A549 (cell line): ENCODE measurements at regions not wholly inside any gene's neighbourhood (a gene's known extent, or its start where the extent isn't known, plus 50 kb on each side); places are given as distances from the start of the nearest gene placed in this dataset.

ENCODE experiments used
- ATAC-seq, 2 experiments: fragments of 200-7000 bp in 1 of 2; fragments of >200 bp in 1 of 2; cut with Nextera tagmentation in 1 of 2; cut with Tn5 transposase in 1 of 2; 3 replicates each; pipeline versions ENCODE4 v1.8.0 to v1.9.1; 2018 to 2020; ENCODE audit warnings: mild to moderate bottlenecking in 1 of 2, moderate library complexity in 1 of 2
- CTCF ChIA-PET: fragments of 300-600 bp; sonication (Branson Sonifier 250); formaldehyde crosslinking; extraction: SDS; loops from one replicate; lab custom pipeline; 2021; ENCODE audit warnings: antibody characterized with exemption, inconsistent platforms; lab: Yijun Ruan, JAX
- POLR2A ChIA-PET: fragments of 350-600 bp; formaldehyde crosslinking; extraction: SDS; loops from one replicate; lab custom pipeline; 2021; ENCODE audit warnings: antibody characterized with exemption, inconsistent platforms; lab: Yijun Ruan, JAX
- DNase-seq, 2 experiments: peaks; one replicate each; pipeline versions ENCODE4 v3.0.0 to v3.0.0-alpha.2; 2011 to 2016; ENCODE audit warnings: low read depth in 1 of 2, low spot score in 1 of 2
- FAIRE-seq: peaks from 2 replicates; lab custom pipeline; 2011; peaks lifted over from hg19 to GRCh38; lab: Jason Lieb, UNC
- H3K27ac ChIP-seq, 2 experiments: fragments of >200 bp; sonication (Bioruptor Twin); formaldehyde crosslinking; 3 replicates each; pipeline ENCODE4 v1.5.1; 2016 to 2017
- H3K4me1 ChIP-seq: fragments of >200 bp; sonication (Bioruptor Twin); formaldehyde crosslinking; 3 replicates; pipeline ENCODE4 v1.6.1; 2016
- H3K4me2 ChIP-seq: fragments of >200 bp; sonication (Bioruptor Twin); formaldehyde crosslinking; 3 replicates; pipeline ENCODE4 v1.6.1; 2016
- H3K4me3 ChIP-seq: fragments of >200 bp; sonication (Bioruptor Twin); formaldehyde crosslinking; 3 replicates; pipeline ENCODE4 v1.5.1; 2016
- H3K9me3 ChIP-seq: fragments of >200 bp; sonication (Bioruptor Twin); formaldehyde crosslinking; 3 replicates; pipeline ENCODE4 v1.6.1; 2016
- CBX8 ChIP-seq: fragments of 200-600 bp; sonication (generic); IDR thresholded peaks from 2 replicates; pipeline ENCODE4 v1.6.1; 2016
- EHF ChIP-seq: fragments of 250-450 bp; sonication (Bioruptor Pico); IDR thresholded peaks from 2 replicates; pipeline ENCODE4 v1.5.0; 2020; ENCODE audit warnings: mild to moderate bottlenecking
- EHMT2 ChIP-seq: fragments of 200-600 bp; sonication (generic); IDR thresholded peaks from 2 replicates; pipeline ENCODE4 v1.6.1; 2016; ENCODE audit warnings: antibody characterized with exemption, low read depth, mild to moderate bottlenecking, moderate library complexity
- FOSL2 ChIP-seq, 2 experiments: fragments of 450-650 bp in 1 of 2; fragments of >200 bp in 1 of 2; sonication (Bioruptor Twin) in 1 of 2; formaldehyde crosslinking; IDR thresholded peaks; 2 replicates each; pipeline versions ENCODE4 v1.5.0 to v1.6.1; 2016 to 2020; ENCODE audit warnings: mild to moderate bottlenecking in 1 of 2, moderate library complexity in 1 of 2
- FOXS1 ChIP-seq: fragments of 250-450 bp; sonication (Bioruptor Pico); IDR thresholded peaks from 2 replicates; pipeline ENCODE4 v1.5.0; 2020; ENCODE audit warnings: mild to moderate bottlenecking, moderate library complexity
- HEYL ChIP-seq: fragments of 250-450 bp; sonication (Bioruptor Pico); IDR thresholded peaks from 2 replicates; pipeline ENCODE4 v1.8.0; 2021; ENCODE audit warnings: mild to moderate bottlenecking, moderate library complexity
- HOXA7 ChIP-seq: fragments of 250-450 bp; sonication (Bioruptor Pico); IDR thresholded peaks from 2 replicates; pipeline ENCODE4 v1.5.0; 2020; ENCODE audit warnings: mild to moderate bottlenecking, moderate library complexity
- MAFK ChIP-seq: fragments of 450-650 bp; IDR thresholded peaks from 2 replicates; pipeline ENCODE4 v1.6.1; 2014; ENCODE audit not compliant: partially characterized antibody
- POLR2A ChIP-seq: IDR thresholded peaks from 2 replicates; pipeline ENCODE4 v1.6.1; 2012; ENCODE audit warnings: mild to moderate bottlenecking, low read length
- RFX5 ChIP-seq: fragments of 450-650 bp; IDR thresholded peaks from 2 replicates; pipeline ENCODE4 v1.7.1; 2014; ENCODE audit warnings: antibody characterized with exemption, mild to moderate bottlenecking, moderate library complexity
- RNF2 ChIP-seq: fragments of 200-600 bp; sonication (generic); IDR thresholded peaks from 2 replicates; pipeline ENCODE4 v1.6.1; 2016; ENCODE audit warnings: low read depth, mild to moderate bottlenecking, antibody characterized with exemption, moderate library complexity, borderline replicate concordance
- ZC3H11A ChIP-seq: fragments of 450-650 bp; IDR thresholded peaks from 2 replicates; pipeline ENCODE4 v1.6.1; 2014; ENCODE audit warnings: antibody characterized with exemption, mild to moderate bottlenecking
- ZFP36 ChIP-seq: fragments of 450-650 bp; IDR thresholded peaks from 2 replicates; pipeline ENCODE4 v1.6.1; 2014; ENCODE audit warnings: borderline replicate concordance; ENCODE audit not compliant: partially characterized antibody
- WGBS: methylation state at CpG from one replicate; pipeline ENCODE4 v1.1.6; 2017; ENCODE audit errors: missing lambda C conversion rate; 5-methylcytosine and 5-hydroxymethylcytosine counted together
- TF ChIP-seq, protein P1 (sequence below): fragments of 250-450 bp; sonication (Bioruptor Pico); IDR thresholded peaks from 2 replicates; pipeline ENCODE4 v1.5.0; 2020; ENCODE audit warnings: low read depth, mild to moderate bottlenecking, moderate library complexity
- TF ChIP-seq, protein P2 (sequence below): fragments of 250-450 bp; sonication (Bioruptor Pico); IDR thresholded peaks from 2 replicates; pipeline ENCODE4 v1.5.0; 2021; ENCODE audit warnings: mild to moderate bottlenecking, moderate library complexity, borderline replicate concordance
- TF ChIP-seq, protein P3 (sequence below): fragments of 200-600 bp; sonication (generic); IDR thresholded peaks from 2 replicates; pipeline ENCODE4 v1.6.1; 2016; ENCODE audit warnings: antibody characterized with exemption, mild to moderate bottlenecking, moderate library complexity
- TF ChIP-seq, protein P4 (sequence below): fragments of >200 bp; sonication (Bioruptor Twin); formaldehyde crosslinking; IDR thresholded peaks from 3 replicates; pipeline ENCODE4 v1.5.1; 2016

DNA sequence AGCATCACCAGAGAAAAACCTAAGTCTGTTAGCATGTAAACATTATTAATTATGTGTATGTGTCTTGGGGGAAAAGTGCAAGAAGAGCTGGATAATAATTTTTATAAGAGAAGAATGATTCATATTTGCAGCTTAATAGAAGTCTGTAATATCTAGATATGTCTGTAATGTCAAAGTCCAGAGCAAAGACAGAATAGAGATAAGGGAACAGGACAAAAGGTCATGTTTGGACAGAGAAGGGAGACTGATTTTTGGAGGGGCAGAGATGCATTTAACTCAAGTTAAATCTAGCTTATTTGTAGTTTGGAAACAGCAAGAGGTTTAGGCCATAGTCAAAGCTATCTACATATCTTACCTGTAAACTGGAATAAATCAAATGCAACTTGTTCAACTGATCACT, 61.2 kb downstream of the MAGED1 start:
- CTCF ChIA-PET, result no interaction called here
- no peak overlapping the region for H3K4me2 ChIP-seq
- no peaks in the 10 kb centered on the region for H3K4me1 ChIP-seq
- no peak overlapping the region for H3K4me3 ChIP-seq
- no peak for FAIRE-seq
- ATAC-seq, result no peak
- no peak for DNase-seq
- 0 out of 3 replicates have a peak, but pooled peaks cover 2% of the 10 kb centered on the region for H3K9me3 ChIP-seq
- TF ChIP-seq HOXA7 (CRISPR knock-in tag) (no peak), CBX8 (no peak), RNF2 (no peak), HEYL (CRISPR knock-in tag) (no peak), RFX5 (no peak), ZFP36 (no peak), FOSL2 (IDR thresholded peaks at IDR 0.05) (no peak), FOSL2 (CRISPR knock-in tag; IDR thresholded peaks at IDR 0.05) (no peak), MAFK (no peak), EHF (CRISPR knock-in tag) (no peak), ZC3H11A (no peak)
- TF ChIP-seq, protein P1, sequence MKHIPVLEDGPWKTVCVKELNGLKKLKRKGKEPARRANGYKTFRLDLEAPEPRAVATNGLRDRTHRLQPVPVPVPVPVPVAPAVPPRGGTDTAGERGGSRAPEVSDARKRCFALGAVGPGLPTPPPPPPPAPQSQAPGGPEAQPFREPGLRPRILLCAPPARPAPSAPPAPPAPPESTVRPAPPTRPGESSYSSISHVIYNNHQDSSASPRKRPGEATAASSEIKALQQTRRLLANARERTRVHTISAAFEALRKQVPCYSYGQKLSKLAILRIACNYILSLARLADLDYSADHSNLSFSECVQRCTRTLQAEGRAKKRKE (CRISPR knock-in tag), result no peak
- TF ChIP-seq, protein P2, sequence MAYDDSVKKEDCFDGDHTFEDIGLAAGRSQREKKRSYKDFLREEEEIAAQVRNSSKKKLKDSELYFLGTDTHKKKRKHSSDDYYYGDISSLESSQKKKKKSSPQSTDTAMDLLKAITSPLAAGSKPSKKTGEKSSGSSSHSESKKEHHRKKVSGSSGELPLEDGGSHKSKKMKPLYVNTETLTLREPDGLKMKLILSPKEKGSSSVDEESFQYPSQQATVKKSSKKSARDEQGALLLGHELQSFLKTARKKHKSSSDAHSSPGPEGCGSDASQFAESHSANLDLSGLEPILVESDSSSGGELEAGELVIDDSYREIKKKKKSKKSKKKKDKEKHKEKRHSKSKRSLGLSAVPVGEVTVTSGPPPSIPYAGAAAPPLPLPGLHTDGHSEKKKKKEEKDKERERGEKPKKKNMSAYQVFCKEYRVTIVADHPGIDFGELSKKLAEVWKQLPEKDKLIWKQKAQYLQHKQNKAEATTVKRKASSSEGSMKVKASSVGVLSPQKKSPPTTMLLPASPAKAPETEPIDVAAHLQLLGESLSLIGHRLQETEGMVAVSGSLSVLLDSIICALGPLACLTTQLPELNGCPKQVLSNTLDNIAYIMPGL, result no peak
- TF ChIP-seq, protein P3, sequence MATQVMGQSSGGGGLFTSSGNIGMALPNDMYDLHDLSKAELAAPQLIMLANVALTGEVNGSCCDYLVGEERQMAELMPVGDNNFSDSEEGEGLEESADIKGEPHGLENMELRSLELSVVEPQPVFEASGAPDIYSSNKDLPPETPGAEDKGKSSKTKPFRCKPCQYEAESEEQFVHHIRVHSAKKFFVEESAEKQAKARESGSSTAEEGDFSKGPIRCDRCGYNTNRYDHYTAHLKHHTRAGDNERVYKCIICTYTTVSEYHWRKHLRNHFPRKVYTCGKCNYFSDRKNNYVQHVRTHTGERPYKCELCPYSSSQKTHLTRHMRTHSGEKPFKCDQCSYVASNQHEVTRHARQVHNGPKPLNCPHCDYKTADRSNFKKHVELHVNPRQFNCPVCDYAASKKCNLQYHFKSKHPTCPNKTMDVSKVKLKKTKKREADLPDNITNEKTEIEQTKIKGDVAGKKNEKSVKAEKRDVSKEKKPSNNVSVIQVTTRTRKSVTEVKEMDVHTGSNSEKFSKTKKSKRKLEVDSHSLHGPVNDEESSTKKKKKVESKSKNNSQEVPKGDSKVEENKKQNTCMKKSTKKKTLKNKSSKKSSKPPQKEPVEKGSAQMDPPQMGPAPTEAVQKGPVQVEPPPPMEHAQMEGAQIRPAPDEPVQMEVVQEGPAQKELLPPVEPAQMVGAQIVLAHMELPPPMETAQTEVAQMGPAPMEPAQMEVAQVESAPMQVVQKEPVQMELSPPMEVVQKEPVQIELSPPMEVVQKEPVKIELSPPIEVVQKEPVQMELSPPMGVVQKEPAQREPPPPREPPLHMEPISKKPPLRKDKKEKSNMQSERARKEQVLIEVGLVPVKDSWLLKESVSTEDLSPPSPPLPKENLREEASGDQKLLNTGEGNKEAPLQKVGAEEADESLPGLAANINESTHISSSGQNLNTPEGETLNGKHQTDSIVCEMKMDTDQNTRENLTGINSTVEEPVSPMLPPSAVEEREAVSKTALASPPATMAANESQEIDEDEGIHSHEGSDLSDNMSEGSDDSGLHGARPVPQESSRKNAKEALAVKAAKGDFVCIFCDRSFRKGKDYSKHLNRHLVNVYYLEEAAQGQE, result no peak
- TF ChIP-seq, protein P4, sequence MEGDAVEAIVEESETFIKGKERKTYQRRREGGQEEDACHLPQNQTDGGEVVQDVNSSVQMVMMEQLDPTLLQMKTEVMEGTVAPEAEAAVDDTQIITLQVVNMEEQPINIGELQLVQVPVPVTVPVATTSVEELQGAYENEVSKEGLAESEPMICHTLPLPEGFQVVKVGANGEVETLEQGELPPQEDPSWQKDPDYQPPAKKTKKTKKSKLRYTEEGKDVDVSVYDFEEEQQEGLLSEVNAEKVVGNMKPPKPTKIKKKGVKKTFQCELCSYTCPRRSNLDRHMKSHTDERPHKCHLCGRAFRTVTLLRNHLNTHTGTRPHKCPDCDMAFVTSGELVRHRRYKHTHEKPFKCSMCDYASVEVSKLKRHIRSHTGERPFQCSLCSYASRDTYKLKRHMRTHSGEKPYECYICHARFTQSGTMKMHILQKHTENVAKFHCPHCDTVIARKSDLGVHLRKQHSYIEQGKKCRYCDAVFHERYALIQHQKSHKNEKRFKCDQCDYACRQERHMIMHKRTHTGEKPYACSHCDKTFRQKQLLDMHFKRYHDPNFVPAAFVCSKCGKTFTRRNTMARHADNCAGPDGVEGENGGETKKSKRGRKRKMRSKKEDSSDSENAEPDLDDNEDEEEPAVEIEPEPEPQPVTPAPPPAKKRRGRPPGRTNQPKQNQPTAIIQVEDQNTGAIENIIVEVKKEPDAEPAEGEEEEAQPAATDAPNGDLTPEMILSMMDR, result no peak
- TF ChIP-seq, all 56 proteins: peak for 0
- H3K27ac ChIP-seq, result no peak overlapping the region
- POLR2A ChIA-PET, result no interaction called here

DNA sequence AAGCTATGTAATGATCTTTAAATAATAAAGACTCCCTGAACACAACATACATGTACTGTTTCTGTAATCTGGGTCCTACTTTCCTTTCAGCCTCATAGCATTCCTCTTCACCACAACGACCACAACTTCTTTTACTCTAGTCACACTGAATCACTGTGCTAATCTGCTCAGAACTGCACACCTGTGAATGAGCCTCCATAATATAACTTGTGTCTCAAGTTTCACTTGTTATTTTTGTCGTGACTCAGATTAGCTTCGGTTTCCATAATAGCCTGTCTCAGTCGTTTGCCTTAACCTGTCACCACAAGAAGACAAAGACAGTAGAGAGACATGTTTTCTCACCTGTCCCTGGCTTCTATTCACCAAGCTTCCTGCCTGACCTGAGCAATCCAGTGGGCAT, 61.8 kb downstream of the MAGED1 start:
- TF ChIP-seq POLR2A, result no peak
- TF ChIP-seq EHMT2, result no peak
- no peak for TF ChIP-seq FOXS1 (CRISPR knock-in tag)
- ChIA-PET CTCF (no interaction called here), POLR2A (no interaction called here)
- Histone ChIP-seq H3K27ac (no peak overlapping the region), H3K4me1 (no peaks in the 10 kb centered on the region), H3K4me2 (no peak overlapping the region), H3K9me3 (0 out of 3 replicates have a peak, but pooled peaks cover 2% of the 10 kb centered on the region), H3K4me3 (no peak overlapping the region)
- WGBS, result 2% methylated on average over 4 of the region's 4 CpGs
- DNase-seq (no peak), ATAC-seq (no peak), FAIRE-seq (peak; percentile 7)
